ENCODE measurements at regions not wholly inside any gene's neighbourhood (a gene's known extent, or its start where the extent isn't known, plus 50 kb on each side); places are given as distances from the start of the nearest gene placed in this dataset.

DNA sequence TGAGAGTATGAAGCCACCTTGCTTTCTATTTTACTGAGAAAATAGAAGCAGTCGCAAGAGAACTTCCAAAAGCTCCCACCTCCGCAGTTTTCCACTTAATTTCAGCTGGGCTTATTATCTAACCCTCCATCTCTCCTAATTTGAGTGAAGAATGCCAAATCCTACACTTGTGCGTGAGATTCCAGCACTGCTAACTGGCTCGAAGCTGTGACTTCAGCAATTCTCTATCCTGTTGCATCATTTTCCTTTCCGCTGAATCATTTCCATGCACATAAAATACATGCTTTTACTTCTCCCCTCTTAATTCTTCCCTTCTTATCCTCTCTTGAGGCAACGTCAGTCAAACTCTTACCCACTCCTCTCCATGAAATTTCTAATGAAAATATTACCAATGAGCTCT, 189.5 kb downstream of the GASK1B start:
- TF ChIP-seq, protein P1, sequence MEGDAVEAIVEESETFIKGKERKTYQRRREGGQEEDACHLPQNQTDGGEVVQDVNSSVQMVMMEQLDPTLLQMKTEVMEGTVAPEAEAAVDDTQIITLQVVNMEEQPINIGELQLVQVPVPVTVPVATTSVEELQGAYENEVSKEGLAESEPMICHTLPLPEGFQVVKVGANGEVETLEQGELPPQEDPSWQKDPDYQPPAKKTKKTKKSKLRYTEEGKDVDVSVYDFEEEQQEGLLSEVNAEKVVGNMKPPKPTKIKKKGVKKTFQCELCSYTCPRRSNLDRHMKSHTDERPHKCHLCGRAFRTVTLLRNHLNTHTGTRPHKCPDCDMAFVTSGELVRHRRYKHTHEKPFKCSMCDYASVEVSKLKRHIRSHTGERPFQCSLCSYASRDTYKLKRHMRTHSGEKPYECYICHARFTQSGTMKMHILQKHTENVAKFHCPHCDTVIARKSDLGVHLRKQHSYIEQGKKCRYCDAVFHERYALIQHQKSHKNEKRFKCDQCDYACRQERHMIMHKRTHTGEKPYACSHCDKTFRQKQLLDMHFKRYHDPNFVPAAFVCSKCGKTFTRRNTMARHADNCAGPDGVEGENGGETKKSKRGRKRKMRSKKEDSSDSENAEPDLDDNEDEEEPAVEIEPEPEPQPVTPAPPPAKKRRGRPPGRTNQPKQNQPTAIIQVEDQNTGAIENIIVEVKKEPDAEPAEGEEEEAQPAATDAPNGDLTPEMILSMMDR (IDR thresholded peaks at IDR 0.05) = no peak
- H3K4me3 ChIP-seq (ENCODE audit: low read length) = no peak overlapping the region
- WGBS (ENCODE audit: insufficient coverage) = 67% methylated on average over 6 of the region's 6 CpGs

DNA sequence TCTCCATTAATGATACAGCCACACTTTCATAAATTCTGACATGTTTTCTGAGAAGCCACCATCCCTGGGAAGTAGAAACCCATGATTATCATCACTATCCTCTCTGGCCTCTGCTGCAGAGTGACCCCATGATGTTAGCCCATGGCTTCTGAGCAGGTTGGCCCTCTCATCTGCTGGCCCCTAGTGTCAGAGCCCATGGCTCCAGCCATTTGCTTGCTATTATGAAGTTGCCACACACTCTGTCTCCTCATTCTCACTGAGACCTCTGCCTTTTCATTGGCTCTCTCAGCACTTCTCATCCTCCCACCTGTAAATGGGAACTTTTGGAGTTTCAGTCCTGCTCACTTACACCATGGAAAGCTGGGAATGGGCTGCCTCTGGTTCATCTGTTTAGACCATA, 192.7 kb downstream of the GASK1B start:
- no peaks in the 10 kb centered on the region for H3K27me3 ChIP-seq (ENCODE audit: control insufficient read depth, insufficient read depth, low read length)
- H3K27ac Mint-ChIP-seq = no peak overlapping the region
- no peaks in the 10 kb centered on the region for H3K36me3 ChIP-seq (ENCODE audit: control insufficient read depth, insufficient read depth, low read length)
- H3K4me3 ChIP-seq (ENCODE audit: low read length) = no peak overlapping the region
- no peaks in the 10 kb centered on the region for H3K9me3 ChIP-seq (ENCODE audit: control insufficient read depth, insufficient read depth, low read length)
- no peaks in the 10 kb centered on the region for H3K36me3 Mint-ChIP-seq
- peaks cover 0 to 5% of the 10 kb centered on the region in 2 donors for H3K4me1 Mint-ChIP-seq
- H3K4me3 Mint-ChIP-seq = no peak overlapping the region
- intact Hi-C loops (cut with micrococcal nuclease) = no loop called here
- peaks cover 0 to 3% of the 10 kb centered on the region in 2 donors for H3K27me3 Mint-ChIP-seq (ENCODE audit: low read depth in 2 of 2)
- DNase-seq (no peak), ATAC-seq (no peak)
- H3K9me3 Mint-ChIP-seq = peaks cover 0 to 7% of the 10 kb centered on the region in 2 donors
- H3K4me1 ChIP-seq (ENCODE audit: control insufficient read depth, insufficient read depth, low read length) = no peaks in the 10 kb centered on the region
- TF ChIP-seq, protein P1 (IDR thresholded peaks at IDR 0.05) = no peak
- no peak overlapping the region for H3K27ac ChIP-seq (ENCODE audit: low read length)

More for the DNA sequence above, 189.5 kb downstream of the GASK1B start:
- peaks cover 0 to 5% of the 10 kb centered on the region in 2 donors for H3K4me1 Mint-ChIP-seq
- intact Hi-C loops (cut with micrococcal nuclease) = no loop called here
- H3K9me3 Mint-ChIP-seq = peaks cover 0 to 7% of the 10 kb centered on the region in 2 donors
- DNase-seq (no peak), ATAC-seq (no peak)
- Histone ChIP-seq H3K27me3 (ENCODE audit: control insufficient read depth, insufficient read depth, low read length) (no peaks in the 10 kb centered on the region), H3K4me1 (ENCODE audit: control insufficient read depth, insufficient read depth, low read length) (no peaks in the 10 kb centered on the region), H3K36me3 (ENCODE audit: control insufficient read depth, insufficient read depth, low read length) (no peaks in the 10 kb centered on the region), H3K27ac (ENCODE audit: low read length) (no peak overlapping the region), H3K9me3 (ENCODE audit: control insufficient read depth, insufficient read depth, low read length) (no peaks in the 10 kb centered on the region)
- H3K4me3 Mint-ChIP-seq = no peak overlapping the region
- H3K27me3 Mint-ChIP-seq (ENCODE audit: low read depth in 2 of 2) = peaks cover 0 to 3% of the 10 kb centered on the region in 2 donors
- H3K36me3 Mint-ChIP-seq = no peaks in the 10 kb centered on the region
- H3K27ac Mint-ChIP-seq = no peak overlapping the region

DNA sequence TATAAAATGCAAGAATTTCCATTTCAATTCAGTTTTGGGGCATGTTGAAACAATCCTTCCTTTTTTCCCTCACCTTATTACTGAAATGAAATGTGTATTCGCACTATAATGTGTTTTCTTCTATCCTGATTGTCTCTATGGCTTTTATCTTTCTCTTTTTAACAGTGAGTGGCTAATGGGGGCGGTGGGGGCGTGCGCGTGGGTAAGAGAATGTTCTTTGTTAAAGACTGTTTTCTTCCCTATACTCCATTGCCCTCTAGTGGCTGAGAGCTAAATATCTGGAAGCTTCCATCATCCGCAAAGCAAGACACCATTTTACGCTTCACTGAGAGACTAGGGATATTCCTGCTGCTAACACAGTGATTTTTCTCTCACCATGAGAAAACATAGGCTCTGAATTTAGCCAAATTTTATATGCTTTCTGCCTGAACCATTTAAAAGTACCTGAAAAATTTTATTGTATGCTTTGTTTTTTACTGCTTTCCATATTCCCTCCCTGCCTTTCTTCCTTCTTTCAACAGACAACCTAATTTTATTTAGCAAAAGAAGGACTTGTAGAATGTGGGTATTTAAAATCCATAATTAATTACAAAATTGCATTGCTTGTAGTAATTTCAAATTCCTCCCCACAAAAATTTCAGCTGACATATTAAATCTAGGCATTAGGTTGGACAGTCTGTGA, 194.0 kb downstream of the GASK1B start:
- H3K9me3 Mint-ChIP-seq = peaks cover 3 to 7% of the 10 kb centered on the region in 2 donors
- peaks cover 0 to 5% of the 10 kb centered on the region in 2 donors for H3K4me1 Mint-ChIP-seq
- TF ChIP-seq, protein P1 (IDR thresholded peaks at IDR 0.05) = peak; percentile 25
- peak in 1 of 2 donors; percentile 43 for DNase-seq
- Histone ChIP-seq H3K9me3 (ENCODE audit: control insufficient read depth, insufficient read depth, low read length) (no peaks in the 10 kb centered on the region), H3K4me1 (ENCODE audit: control insufficient read depth, insufficient read depth, low read length) (no peaks in the 10 kb centered on the region), H3K27me3 (ENCODE audit: control insufficient read depth, insufficient read depth, low read length) (no peaks in the 10 kb centered on the region), H3K27ac (ENCODE audit: low read length) (no peak overlapping the region), H3K4me3 (ENCODE audit: low read length) (no peak overlapping the region), H3K36me3 (ENCODE audit: control insufficient read depth, insufficient read depth, low read length) (no peaks in the 10 kb centered on the region)
- H3K36me3 Mint-ChIP-seq = no peaks in the 10 kb centered on the region
- peaks cover 0 to 3% of the 10 kb centered on the region in 2 donors for H3K27me3 Mint-ChIP-seq (ENCODE audit: low read depth in 2 of 2)
- intact Hi-C loops (cut with micrococcal nuclease) = no loop called here
- WGBS (ENCODE audit: insufficient coverage) = 25% methylated on average over 2 of the region's 7 CpGs
- H3K4me3 Mint-ChIP-seq = no peak overlapping the region
- ATAC-seq = peak; percentile 42 to 50 (median 50)
- H3K27ac Mint-ChIP-seq = no peak overlapping the region

DNA sequence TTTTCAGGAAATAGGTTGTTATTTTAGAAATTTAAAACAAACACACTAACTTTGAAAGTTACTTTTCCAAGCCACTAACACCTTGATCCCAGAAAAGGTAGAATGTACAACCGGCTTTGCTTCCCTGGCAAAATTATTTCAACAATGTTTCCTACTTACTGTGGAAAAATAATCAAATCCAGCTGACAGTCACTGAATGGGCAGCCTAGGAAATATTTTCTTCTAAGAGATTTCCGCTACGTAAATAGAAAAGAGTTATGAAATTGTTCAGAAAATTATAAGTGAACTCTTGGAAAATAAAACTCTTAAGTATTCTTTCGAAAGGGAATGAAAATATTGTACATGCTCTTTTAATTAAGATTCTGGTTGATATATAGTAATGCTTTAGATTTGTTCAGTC, 195.7 kb downstream of the GASK1B start:
- peaks cover 3 to 9% of the 10 kb centered on the region in 2 donors for H3K9me3 Mint-ChIP-seq
- TF ChIP-seq, protein P1 (IDR thresholded peaks at IDR 0.05) = no peak
- no peaks in the 10 kb centered on the region for H3K27me3 ChIP-seq (ENCODE audit: control insufficient read depth, insufficient read depth, low read length)
- no peak overlapping the region for H3K4me3 ChIP-seq (ENCODE audit: low read length)
- intact Hi-C loops (cut with micrococcal nuclease) = no loop called here
- peaks cover 0 to 3% of the 10 kb centered on the region in 2 donors for H3K27me3 Mint-ChIP-seq (ENCODE audit: low read depth in 2 of 2)
- H3K4me3 Mint-ChIP-seq = no peak overlapping the region
- 98% methylated on average over 4 of the region's 4 CpGs for WGBS (ENCODE audit: insufficient coverage)
- no peak overlapping the region for H3K27ac ChIP-seq (ENCODE audit: low read length)
- DNase-seq (no peak), ATAC-seq (no peak)
- no peak overlapping the region for H3K27ac Mint-ChIP-seq
- H3K36me3 ChIP-seq (ENCODE audit: control insufficient read depth, insufficient read depth, low read length) = no peaks in the 10 kb centered on the region
- no peaks in the 10 kb centered on the region for H3K9me3 ChIP-seq (ENCODE audit: control insufficient read depth, insufficient read depth, low read length)
- H3K36me3 Mint-ChIP-seq = no peaks in the 10 kb centered on the region
- no peaks in the 10 kb centered on the region for H3K4me1 ChIP-seq (ENCODE audit: control insufficient read depth, insufficient read depth, low read length)
- H3K4me1 Mint-ChIP-seq = peaks cover 0 to 5% of the 10 kb centered on the region in 2 donors
